Cardiac septum (tissue), 1 donor: ENCODE measurements at regions not wholly inside any gene's neighbourhood (a gene's known extent, or its start where the extent isn't known, plus 50 kb on each side); places are given as distances from the start of the nearest gene placed in this dataset.

Source experiments
- DNase-seq: peaks from one replicate; pipeline ENCODE4 v3.0.0-alpha.2; 2020; ENCODE audit warnings: low spot score
- intact Hi-C: fragments of 100-400 bp; cut with DNase I; formaldehyde crosslinking; loops from one replicate; pipeline ENCODE4 v1.14.0; 2022
- donor health status: DM: no; HTN: no; CAD: no.

DNA sequence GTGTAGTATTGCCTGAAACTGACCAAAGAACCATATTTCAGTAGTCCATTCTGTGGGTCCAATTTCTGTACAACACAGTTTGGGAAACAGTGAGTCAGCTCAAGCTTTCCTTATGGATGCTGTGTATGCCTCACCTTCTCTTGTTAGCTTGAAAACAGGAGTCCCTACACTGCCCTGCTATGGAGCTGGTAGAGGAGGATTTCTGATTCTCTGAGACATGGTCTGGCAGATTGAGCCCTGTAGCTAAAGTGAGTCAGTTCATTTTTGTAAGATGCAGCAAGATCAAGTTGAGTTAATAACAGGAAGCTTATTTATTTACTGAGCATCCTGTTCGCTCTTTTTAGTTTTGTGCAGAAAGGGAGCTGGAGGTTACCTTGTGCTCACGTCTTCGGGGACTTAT is 424.1 kb upstream of the RBMS3 start:
- DNase-seq: no peak
- intact Hi-C loops: no loop called here

GRCh38 chr3:28859897-28860296 is 421.0 kb upstream of the RBMS3 start:
- no peak for DNase-seq
- intact Hi-C loops: no loop called here

GRCh38 chr3:28860307-28860706 is 420.6 kb upstream of the RBMS3 start:
- intact Hi-C loops: no loop called here

DNA sequence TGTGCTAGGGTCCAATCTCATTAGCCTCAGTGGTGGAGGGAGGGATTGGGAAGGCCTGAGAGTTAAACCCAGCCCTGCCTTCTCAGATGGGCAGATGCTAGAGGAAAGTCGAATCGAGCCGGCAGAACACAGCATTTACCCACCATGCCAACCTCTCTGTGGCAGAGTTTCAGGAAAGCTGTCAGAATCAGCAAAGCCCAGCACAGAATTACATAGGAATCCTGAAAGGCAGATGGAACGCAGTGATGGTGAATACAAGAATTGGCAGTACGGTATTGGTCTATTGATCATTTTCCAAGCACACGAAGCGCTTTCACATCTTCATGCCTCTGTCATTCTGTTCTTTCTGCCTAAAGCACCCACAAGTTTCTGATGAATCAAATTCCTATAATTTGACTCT is 417.7 kb upstream of the RBMS3 start:
- intact Hi-C loops: no loop called here
- DNase-seq: no peak

More at GRCh38 chr3:28860307-28860706, 420.6 kb upstream of the RBMS3 start:
- DNase-seq: no peak

DNA sequence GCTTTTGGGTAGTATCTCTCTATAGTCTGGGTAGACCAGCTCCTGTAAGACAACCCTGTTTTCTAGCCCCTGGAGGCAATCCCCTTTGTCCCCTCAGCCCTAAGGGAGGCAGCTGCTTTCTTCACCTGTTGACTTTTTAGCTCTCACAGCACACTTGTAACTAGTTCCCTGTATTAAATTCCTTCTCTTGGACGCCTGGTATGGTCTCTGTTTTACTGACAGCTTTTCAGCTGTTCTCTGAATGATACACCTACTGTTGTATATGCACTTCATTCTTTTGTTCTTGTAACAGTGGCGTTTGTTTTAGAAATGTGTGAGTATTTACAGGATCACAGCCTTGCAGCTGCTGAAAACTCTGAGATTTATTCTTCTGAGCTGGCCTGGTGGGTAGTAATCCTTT is 413.0 kb upstream of the RBMS3 start:
- DNase-seq: no peak
- intact Hi-C loops: no loop called here

DNA sequence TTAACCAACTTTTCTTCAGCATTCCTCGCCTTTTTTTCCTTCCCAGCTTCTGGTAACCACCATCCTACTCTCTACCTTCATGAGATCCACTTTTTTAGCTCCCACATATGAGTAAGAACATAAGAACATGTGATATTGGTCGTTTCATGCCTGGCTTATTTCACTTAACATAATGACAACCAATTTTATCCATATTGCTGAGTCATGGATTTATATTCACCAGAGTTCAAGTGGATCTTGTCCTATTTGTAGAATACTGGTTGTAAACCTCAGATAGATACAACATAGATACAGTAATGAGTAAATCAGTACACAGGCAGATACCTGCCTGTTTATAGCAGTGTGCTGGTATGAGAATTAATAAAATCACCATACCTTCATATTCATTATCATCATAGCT is 412.0 kb upstream of the RBMS3 start:
- intact Hi-C loops: no loop called here
- no peak for DNase-seq

- intact Hi-C loops: no loop called here
- DNase-seq: no peak
Observed at GRCh38 chr3:28877912-28878311, 403.0 kb upstream of the RBMS3 start.

DNA sequence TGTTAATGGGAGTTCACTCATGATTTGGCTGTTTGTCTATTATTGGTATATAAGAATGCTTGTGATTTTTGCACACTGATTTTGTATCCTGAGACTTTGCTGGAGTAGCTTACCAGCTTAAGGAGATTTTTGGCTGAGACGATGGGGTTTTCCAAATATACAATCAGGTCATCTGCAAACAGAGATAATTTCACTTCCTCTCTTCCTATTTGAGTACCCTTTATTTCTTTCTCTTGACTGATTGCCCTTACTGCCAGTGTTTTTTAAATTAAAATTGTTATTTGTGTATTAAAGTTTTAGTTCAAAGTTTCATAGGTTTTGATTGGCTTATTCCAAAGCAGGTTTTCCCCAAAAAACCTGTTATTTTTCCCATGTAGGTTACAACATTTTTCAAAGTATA is 390.5 kb upstream of the RBMS3 start:
- DNase-seq: no peak
- intact Hi-C loops: no loop called here

GRCh38 chr3:28891485-28891884 is 389.4 kb upstream of the RBMS3 start:
- no peak for DNase-seq
- intact Hi-C loops: no loop called here

DNA sequence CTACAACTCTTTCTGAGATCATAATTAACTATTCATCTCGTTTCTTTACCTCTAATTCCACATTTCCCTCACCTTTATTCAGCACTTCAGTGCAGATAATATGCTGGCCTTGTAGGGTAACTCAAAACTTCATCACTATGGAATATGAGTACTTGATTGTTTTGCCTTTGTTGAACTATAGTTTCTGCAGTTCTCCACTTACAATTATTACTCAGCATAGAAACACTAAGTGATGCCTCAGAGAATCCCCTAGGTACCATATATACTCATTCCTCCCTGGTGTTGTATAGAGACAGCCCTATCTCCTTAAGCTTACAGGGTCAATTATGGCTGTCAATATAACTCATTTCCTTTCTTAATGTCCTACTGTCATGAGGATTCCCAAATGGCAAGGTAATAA is 380.6 kb upstream of the RBMS3 start:
- DNase-seq: no peak
- intact Hi-C loops: no loop called here

DNA sequence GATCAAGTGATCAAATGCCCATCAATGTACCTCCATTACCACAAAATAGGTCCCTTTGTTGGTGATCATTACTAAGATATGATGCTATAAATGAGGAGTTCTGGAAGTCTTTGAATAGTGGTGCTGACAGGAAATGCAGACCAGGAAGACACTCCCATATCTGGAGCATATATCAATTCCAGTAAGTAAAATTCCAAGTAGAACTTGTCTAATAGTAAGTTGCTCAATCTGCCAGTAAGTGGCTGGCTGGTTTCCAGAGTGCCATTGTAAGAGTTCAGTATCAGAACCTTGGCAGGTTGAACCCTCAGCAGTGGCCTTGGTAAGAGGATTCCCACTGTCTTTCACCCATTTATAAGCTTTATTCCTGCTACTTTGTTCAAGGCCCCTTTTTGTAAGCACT is 379.9 kb upstream of the RBMS3 start:
- no peak for DNase-seq
- intact Hi-C loops: no loop called here

DNA sequence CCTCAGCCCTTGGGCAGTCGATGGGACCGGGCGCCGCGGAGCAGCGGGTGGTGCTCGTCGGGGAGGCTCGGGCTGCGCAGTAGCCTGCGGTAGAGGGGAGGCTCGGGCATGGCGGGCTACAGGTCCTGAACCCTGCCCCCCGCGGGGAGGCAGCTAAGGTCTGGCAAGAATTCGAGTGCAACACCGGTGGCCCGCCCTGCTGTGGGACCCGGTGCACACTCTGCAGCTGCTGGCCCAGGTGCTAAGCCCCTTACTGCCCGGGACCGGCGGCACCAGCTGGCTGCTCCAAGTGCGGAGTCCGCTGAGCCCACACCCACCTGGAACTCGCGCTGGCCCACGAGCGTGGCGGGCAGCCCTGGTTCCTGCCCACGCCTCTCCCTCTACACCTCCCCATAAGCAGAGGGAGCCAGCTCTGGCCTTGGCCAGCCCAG is 377.7 kb upstream of the RBMS3 start:
- no peak for DNase-seq
- intact Hi-C loops: no loop called here

DNA sequence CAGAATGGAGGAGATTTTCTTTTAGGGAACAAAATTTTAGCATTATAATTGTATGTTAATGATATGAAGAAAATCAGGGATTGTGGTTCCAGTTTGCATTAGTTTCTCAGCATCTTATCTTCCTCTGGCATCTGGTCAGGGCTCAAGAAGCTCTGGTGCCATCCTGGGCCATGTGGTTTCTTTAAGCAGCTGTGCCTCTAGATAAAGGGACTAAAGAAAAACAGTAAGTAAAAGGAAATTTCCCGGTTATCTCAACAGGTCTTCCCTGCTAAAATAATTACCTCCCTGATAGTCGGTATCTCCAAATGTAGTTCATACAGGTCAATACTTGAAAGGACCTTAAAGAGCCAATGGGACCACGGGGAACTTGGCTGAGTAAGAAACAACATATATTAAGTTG is 375.1 kb upstream of the RBMS3 start:
- intact Hi-C loops: no loop called here
- no peak for DNase-seq

- no peak for DNase-seq
- intact Hi-C loops: no loop called here
Observed at GRCh38 chr3:28906561-28907310, 374.1 kb upstream of the RBMS3 start.

- intact Hi-C loops: no loop called here
- no peak for DNase-seq
Observed at GRCh38 chr3:28907616-28908015, 373.3 kb upstream of the RBMS3 start.

GRCh38 chr3:28912120-28912885 is 368.6 kb upstream of the RBMS3 start:
- DNase-seq: no peak
- intact Hi-C loops: loop anchor here (10.0 kb wide), 2 partner anchors 612 to 802 kb away; no protein-coding TSS in a partner anchor

DNA sequence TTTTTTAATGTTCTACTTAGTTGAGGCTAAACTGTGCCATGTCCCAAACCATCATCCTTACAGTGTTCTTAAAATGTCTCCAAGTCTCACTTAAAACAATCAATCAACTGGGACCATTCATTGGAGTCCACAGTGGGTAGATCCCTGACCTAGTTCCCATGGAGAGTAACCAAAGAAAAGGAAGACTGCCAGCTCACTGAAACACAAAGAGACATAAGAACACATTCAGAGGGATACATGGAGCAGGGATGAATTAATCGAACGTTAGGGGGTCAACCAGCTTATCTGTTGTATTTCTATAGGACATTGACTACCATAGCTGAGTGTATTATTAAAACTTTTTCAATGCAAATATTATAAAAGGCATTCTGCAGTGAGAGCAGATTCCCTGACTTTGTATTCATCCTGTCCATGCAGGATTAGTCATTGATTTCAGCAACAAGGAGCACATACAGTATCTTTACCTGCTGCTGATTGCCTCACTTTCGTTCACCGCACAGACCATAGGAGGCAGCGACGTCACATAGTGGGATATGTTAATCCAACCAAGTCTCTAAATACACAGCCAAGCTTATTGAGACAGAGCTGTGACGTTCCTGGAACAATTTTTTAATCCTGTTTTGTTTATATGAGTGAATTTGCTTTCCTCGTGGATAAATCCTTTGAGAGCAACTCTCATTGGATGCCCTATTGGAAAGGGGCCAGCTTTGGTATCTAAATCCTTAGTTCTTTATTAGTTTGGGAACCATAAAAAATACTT is 364.9 kb upstream of the RBMS3 start:
- intact Hi-C loops: loop anchor here (2.0 to 10.0 kb wide), 4 partner anchors 365 to 846 kb away; partner anchors contain the start of gene RBMS3
- no peak for DNase-seq

DNA sequence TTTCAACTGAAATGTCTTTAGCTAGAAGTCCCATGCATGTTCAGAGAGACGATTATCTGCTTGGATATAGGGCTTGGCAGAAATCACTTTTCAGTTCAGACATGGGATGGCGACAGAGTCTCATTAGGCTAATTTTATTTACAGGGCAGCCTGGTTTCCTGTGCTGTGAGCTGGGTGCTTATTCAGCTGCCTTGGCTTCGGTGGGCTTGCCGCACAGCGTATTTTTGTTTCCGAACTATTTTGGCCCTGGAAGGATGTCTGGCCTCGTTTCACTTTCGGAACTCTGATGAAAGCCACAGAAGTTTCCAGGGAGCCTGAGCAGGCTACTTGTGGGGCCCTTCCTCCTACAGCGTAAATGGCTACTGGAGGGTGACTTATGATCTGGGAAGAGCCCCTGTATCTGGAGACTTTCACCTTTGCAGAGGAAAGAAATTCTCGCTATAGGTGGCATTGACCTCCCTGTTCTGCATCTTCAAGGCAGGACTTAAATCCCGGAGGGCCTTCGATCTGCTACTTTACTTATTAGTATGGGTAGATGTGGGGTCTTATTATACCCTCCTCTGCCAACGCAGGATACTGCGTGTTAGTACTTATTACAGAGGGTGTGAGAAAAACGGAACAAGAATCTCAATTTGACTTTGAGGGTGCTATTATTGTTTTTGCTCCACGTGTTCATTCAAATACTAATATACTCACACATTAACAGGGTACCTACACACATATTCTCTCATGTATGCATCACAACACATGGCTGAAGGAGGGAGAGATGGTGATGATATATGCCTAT is 364.0 kb upstream of the RBMS3 start:
- intact Hi-C loops: loop anchor here (2.0 to 10.0 kb wide), 4 partner anchors 364 to 845 kb away; partner anchors contain the start of gene RBMS3
- peak; percentile 78 for DNase-seq

- intact Hi-C loops: loop anchor here (2.0 to 10.0 kb wide), 4 partner anchors 363 to 844 kb away; partner anchors contain the start of gene RBMS3
- DNase-seq: no peak
Observed at GRCh38 chr3:28917895-28918475, 362.9 kb upstream of the RBMS3 start.
